GM19395 (cell line): ENCODE measurements at regions not wholly inside any gene's neighbourhood (a gene's known extent, or its start where the extent isn't known, plus 50 kb on each side); places are given as distances from the start of the nearest gene placed in this dataset.
"Not testable (repeated sequence)": the region's sequence is repeated elsewhere in the genome, so short reads cannot be mapped to it uniquely, and the experiment has no call there.

Experiments used
- ATAC-seq: cut with Tn5 transposase; IDR thresholded peaks from one replicate; pipeline ENCODE4 v1.9.1; 2021; ENCODE audit warnings: mild to moderate bottlenecking, moderate library complexity; ENCODE audit not compliant: unreplicated experiment

- no peak for ATAC-seq
Measured at GRCh38 chr3:70743754-70744153, 431.3 kb upstream of the MDFIC2 start.

- no peak for ATAC-seq
Measured at GRCh38 chr3:70742081-70742480, 429.6 kb upstream of the MDFIC2 start.

GRCh38 chr3:70740872-70741271 is 428.4 kb upstream of the MDFIC2 start:
- no peak for ATAC-seq

GRCh38 chr3:70740071-70740470 is 427.6 kb upstream of the MDFIC2 start:
- no peak for ATAC-seq

- ATAC-seq = no peak
Measured at GRCh38 chr3:70738291-70738681, 425.8 kb upstream of the MDFIC2 start.

GRCh38 chr3:70737666-70738290 is 425.3 kb upstream of the MDFIC2 start:
- no peak for ATAC-seq

- no peak for ATAC-seq
Measured at GRCh38 chr3:70736009-70736408, 423.6 kb upstream of the MDFIC2 start.

- no peak for ATAC-seq
Measured at GRCh38 chr3:70734756-70735155, 422.3 kb upstream of the MDFIC2 start.

- no peak for ATAC-seq
Measured at GRCh38 chr3:70731046-70731445, 418.6 kb upstream of the MDFIC2 start.

- ATAC-seq = no peak
Measured at GRCh38 chr3:70729845-70730244, 417.4 kb upstream of the MDFIC2 start.

GRCh38 chr3:70728311-70728710 is 415.9 kb upstream of the MDFIC2 start:
- no peak for ATAC-seq

GRCh38 chr3:70726961-70727360 is 414.5 kb upstream of the MDFIC2 start:
- ATAC-seq = no peak

- no peak for ATAC-seq
Measured at GRCh38 chr3:70726096-70726938, 413.9 kb upstream of the MDFIC2 start.

- no peak for ATAC-seq
Measured at GRCh38 chr3:70722018-70722417, 409.6 kb upstream of the MDFIC2 start.

- no peak for ATAC-seq
Measured at GRCh38 chr3:70716832-70717231, 404.4 kb upstream of the MDFIC2 start.

- ATAC-seq = no peak
Measured at GRCh38 chr3:70712449-70713082, 400.1 kb upstream of the MDFIC2 start.

- ATAC-seq = no peak
Measured at GRCh38 chr3:70703305-70704102, 391.1 kb upstream of the MDFIC2 start.

GRCh38 chr3:70702132-70702531 is 389.7 kb upstream of the MDFIC2 start:
- ATAC-seq = no peak

GRCh38 chr3:70684701-70685100 is 372.3 kb upstream of the MDFIC2 start:
- no peak for ATAC-seq

- not testable (repeated sequence) for ATAC-seq
Measured at GRCh38 chr3:70675810-70676209, 363.4 kb upstream of the MDFIC2 start.
